DOHH2 (cell line): ENCODE measurements at regions not wholly inside any gene's neighbourhood (a gene's known extent, or its start where the extent isn't known, plus 50 kb on each side); places are given as distances from the start of the nearest gene placed in this dataset.

Experiments
- H3F3A ChIP-seq: fragments of 200-600 bp; sonication (generic), shearing (Covaris generic); 2 replicates; pipeline ENCODE4 v1.6.0; 2016; ENCODE audit warnings: antibody characterized with exemption, mild to moderate bottlenecking; ENCODE audit not compliant: control insufficient read depth, insufficient read depth
- H3K27ac ChIP-seq: fragments of 200-600 bp; sonication (generic); 2 replicates; pipeline ENCODE4 v1.5.1; 2014; ENCODE audit warnings: low read depth, mild to moderate bottlenecking, low read length, moderate library complexity
- H3K27me3 ChIP-seq: fragments of 200-600 bp; sonication (generic); 2 replicates; pipeline ENCODE4 v1.6.1; 2014; ENCODE audit warnings: mild to moderate bottlenecking, low read length, mixed read lengths; ENCODE audit not compliant: control insufficient read depth
- H3K36me3 ChIP-seq: fragments of 200-600 bp; sonication (generic); 2 replicates; pipeline ENCODE4 v1.6.1; 2014; ENCODE audit warnings: mild to moderate bottlenecking, low read length, moderate library complexity, mixed read lengths; ENCODE audit not compliant: control insufficient read depth
- H3K4me1 ChIP-seq: fragments of 200-600 bp; sonication (generic); 2 replicates; pipeline ENCODE4 v1.6.1; 2014; ENCODE audit warnings: mild to moderate bottlenecking, low read length, mixed read lengths; ENCODE audit not compliant: control insufficient read depth
- H3K4me2 ChIP-seq: fragments of 200-600 bp; sonication (generic); 2 replicates; pipeline ENCODE4 v1.6.0; 2014; ENCODE audit warnings: mild to moderate bottlenecking, low read length, moderate library complexity
- H3K4me3 ChIP-seq: fragments of 200-600 bp; sonication (generic); 2 replicates; pipeline ENCODE4 v1.5.1; 2014; ENCODE audit warnings: mild to moderate bottlenecking, low read length, mixed read lengths
- H3K79me2 ChIP-seq: fragments of 200-600 bp; sonication (generic); 2 replicates; pipeline ENCODE4 v1.6.1; 2014; ENCODE audit warnings: mild to moderate bottlenecking, low read length, mixed read lengths; ENCODE audit not compliant: control insufficient read depth
- H3K9me2 ChIP-seq: fragments of 200-600 bp; sonication (generic); replicated peaks from 2 replicates; pipeline ENCODE4 v1.6.1; 2014; ENCODE audit warnings: mild to moderate bottlenecking, low read length, mixed read lengths; ENCODE audit not compliant: control insufficient read depth
- H3K9me3 ChIP-seq: fragments of 200-600 bp; sonication (generic); 2 replicates; pipeline ENCODE4 v1.6.1; 2014; ENCODE audit warnings: antibody characterized with exemption, low read length, mixed read lengths; ENCODE audit not compliant: control insufficient read depth, insufficient read depth
- H4K20me1 ChIP-seq: fragments of 200-600 bp; sonication (generic); 2 replicates; pipeline ENCODE4 v1.6.0; 2014; ENCODE audit warnings: low read depth, mild to moderate bottlenecking, antibody characterized with exemption, low read length, moderate library complexity; ENCODE audit not compliant: control insufficient read depth, insufficient read depth
- EZH2phosphoT487 ChIP-seq: fragments of 200-600 bp; sonication (generic); IDR thresholded peaks from 2 replicates; pipeline ENCODE4 v1.6.1; 2017; ENCODE audit warnings: borderline replicate concordance, mild to moderate bottlenecking, antibody characterized with exemption, low read length, moderate library complexity, mixed read lengths
- TF ChIP-seq, protein P1 (sequence below): fragments of 200-600 bp; sonication (generic); IDR thresholded peaks from one replicate; pipeline ENCODE4 v1.5.1; 2014; ENCODE audit warnings: antibody characterized with exemption, mild to moderate bottlenecking, low read depth, low read length; ENCODE audit not compliant: poor library complexity, severe bottlenecking

DNA sequence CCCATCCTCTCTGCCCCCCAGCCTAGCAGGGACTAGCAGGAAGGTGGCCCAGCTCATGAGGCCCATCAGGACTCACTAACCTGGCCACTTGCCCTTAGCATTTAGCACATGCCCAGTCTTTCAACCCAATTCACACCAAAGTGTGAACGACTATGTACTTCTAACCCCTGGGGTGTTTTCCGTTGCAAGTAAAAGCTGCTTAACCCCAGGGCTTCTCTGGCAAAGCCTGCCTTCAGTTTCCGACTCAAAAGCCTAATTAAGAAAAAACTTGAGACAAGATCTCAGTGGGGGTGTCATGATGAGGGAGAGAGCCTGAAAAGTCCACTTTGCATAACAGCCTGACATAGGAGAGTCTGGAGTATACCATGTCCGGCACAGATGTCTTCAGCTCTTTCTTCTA lies 347.8 kb downstream of the MN1 start:
- H3K4me1 ChIP-seq: no peaks in the 10 kb centered on the region
- H3K27ac ChIP-seq: no peak overlapping the region
- H3K79me2 ChIP-seq: no peaks in the 10 kb centered on the region
- no peaks in the 10 kb centered on the region for H3K9me2 ChIP-seq
- H3K4me3 ChIP-seq: no peak overlapping the region
- H3K36me3 ChIP-seq: no peaks in the 10 kb centered on the region
- H3K27me3 ChIP-seq: 0 out of 2 replicates have a peak, but pooled peaks cover 2% of the 10 kb centered on the region
- H3K9me3 ChIP-seq: no peaks in the 10 kb centered on the region
- no peaks in the 10 kb centered on the region for H4K20me1 ChIP-seq
- no peak for TF ChIP-seq EZH2phosphoT487
- TF ChIP-seq, protein P1, sequence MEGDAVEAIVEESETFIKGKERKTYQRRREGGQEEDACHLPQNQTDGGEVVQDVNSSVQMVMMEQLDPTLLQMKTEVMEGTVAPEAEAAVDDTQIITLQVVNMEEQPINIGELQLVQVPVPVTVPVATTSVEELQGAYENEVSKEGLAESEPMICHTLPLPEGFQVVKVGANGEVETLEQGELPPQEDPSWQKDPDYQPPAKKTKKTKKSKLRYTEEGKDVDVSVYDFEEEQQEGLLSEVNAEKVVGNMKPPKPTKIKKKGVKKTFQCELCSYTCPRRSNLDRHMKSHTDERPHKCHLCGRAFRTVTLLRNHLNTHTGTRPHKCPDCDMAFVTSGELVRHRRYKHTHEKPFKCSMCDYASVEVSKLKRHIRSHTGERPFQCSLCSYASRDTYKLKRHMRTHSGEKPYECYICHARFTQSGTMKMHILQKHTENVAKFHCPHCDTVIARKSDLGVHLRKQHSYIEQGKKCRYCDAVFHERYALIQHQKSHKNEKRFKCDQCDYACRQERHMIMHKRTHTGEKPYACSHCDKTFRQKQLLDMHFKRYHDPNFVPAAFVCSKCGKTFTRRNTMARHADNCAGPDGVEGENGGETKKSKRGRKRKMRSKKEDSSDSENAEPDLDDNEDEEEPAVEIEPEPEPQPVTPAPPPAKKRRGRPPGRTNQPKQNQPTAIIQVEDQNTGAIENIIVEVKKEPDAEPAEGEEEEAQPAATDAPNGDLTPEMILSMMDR: no peak
- no peaks in the 10 kb centered on the region for H3F3A ChIP-seq
- H3K4me2 ChIP-seq: no peak overlapping the region

DNA sequence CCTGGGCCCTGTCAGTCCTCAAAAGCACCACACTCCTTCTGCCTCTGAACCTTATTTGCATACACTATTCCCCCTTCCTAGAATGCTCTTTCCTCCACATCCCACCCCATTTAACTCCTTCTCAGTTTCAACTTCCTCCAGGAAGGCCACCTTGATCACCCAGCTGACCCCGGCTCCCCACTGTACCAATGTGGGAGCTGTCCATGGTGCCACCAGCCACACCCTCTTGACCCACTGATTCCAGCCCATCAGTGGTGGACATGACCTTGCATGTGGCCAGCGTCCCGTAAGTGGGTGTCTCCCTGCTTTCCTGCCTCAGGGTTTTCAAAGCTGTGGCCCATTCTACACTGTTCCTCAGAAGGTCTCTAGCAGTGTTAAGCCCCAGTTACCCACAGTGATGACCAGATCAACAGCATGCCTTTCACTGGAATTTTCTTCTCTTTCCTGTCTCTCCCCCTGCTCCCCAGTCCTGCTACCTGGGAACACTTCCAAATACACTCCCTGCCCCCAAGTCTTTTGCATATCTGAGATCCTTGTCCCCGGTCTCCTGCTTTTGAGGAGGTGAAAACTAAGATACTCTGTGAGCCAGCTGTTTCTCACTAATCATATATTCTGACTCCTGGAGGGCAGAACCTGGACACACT lies 346.6 kb downstream of the MN1 start:
- Histone ChIP-seq H3K27ac (no peak overlapping the region), H3K27me3 (0 out of 2 replicates have a peak, but pooled peaks cover 2% of the 10 kb centered on the region), H3K4me2 (no peak overlapping the region), H3K9me2 (no peaks in the 10 kb centered on the region), H3K4me3 (no peak overlapping the region), H3K36me3 (no peaks in the 10 kb centered on the region), H3K9me3 (no peaks in the 10 kb centered on the region), H4K20me1 (no peaks in the 10 kb centered on the region), H3K79me2 (no peaks in the 10 kb centered on the region), H3K4me1 (no peaks in the 10 kb centered on the region), H3F3A (no peaks in the 10 kb centered on the region)
- TF ChIP-seq, protein P1: no peak
- TF ChIP-seq EZH2phosphoT487: no peak

DNA sequence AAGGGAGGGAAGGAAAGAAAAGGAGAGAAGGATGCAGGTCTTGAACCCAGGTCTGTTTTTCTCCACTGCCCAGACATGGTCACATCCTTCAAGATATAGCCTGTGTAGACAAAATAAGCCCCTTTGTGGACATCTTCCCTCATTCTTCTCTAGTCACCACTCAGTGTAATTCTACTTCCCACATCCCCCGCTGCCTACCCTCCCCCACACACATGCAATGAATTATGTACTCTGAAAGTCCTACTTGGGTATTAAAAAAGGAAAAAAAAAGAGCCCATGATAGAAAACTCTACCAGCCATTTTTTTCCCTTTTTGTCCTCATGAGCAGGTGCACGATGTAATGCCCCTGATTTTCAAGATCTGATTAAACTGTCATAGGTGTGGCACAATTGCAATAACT lies 346.0 kb downstream of the MN1 start:
- Histone ChIP-seq H3K4me2 (no peak overlapping the region), H4K20me1 (no peaks in the 10 kb centered on the region), H3K4me1 (no peaks in the 10 kb centered on the region), H3K36me3 (no peaks in the 10 kb centered on the region), H3K9me3 (no peaks in the 10 kb centered on the region), H3K79me2 (no peaks in the 10 kb centered on the region), H3F3A (no peaks in the 10 kb centered on the region), H3K9me2 (no peaks in the 10 kb centered on the region), H3K27ac (no peak overlapping the region), H3K27me3 (0 out of 2 replicates have a peak, but pooled peaks cover 2% of the 10 kb centered on the region), H3K4me3 (no peak overlapping the region)
- TF ChIP-seq, protein P1: no peak
- no peak for TF ChIP-seq EZH2phosphoT487
